NOMO-1 treated with DMSO at 0.1 percent for 48 hours (cell line): ENCODE measurements at regions not wholly inside any gene's neighbourhood (a gene's known extent, or its start where the extent isn't known, plus 50 kb on each side); places are given as distances from the start of the nearest gene placed in this dataset.
"Not testable (repeated sequence)": the region's sequence is repeated elsewhere in the genome, so short reads cannot be mapped to it uniquely, and the experiment has no call there.

Source experiments
- DNase-seq: peaks from one replicate; lab custom pipeline; 2025; ENCODE audit not compliant: unreplicated experiment; lab: John Stamatoyannopoulos, UW

DNA sequence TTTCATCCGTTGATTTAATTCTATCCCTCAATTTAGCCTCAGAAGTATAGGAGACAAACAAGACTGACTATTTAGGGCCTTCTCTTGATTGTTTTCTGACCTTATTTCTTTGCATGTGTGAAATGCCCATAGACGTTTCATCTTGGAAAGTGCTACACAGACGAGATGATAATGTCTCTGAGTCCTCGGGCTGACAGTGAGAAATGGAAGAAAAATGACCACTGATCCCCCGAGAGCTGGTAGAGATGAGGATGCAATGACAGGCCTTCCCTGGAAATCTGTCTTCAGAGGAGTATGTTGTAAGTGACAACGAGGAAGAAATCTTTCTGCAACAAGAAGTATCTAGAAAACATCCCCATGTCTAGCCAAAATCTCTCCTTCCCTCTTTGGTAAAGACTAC lies 522.9 kb downstream of the HAPSTR1 start:
- no peak for DNase-seq

DNA sequence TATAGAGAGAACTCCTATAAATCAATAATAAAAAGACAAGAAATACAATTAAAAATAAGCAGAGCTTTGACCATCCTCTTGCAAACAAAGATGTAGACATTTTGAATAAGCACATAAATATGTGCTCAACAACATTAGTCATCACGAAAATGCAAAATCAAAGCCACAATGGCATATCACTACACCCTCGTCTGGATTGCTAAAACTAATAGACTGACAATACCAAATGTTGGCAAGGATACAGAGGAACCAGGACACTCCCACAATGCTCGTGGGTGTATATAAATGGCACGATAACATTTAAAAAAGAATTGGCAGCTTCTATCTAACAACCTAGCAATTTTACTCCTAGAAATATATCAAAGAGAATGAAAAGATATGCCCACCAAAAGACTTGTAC lies 530.8 kb downstream of the HAPSTR1 start:
- DNase-seq, result no peak

DNA sequence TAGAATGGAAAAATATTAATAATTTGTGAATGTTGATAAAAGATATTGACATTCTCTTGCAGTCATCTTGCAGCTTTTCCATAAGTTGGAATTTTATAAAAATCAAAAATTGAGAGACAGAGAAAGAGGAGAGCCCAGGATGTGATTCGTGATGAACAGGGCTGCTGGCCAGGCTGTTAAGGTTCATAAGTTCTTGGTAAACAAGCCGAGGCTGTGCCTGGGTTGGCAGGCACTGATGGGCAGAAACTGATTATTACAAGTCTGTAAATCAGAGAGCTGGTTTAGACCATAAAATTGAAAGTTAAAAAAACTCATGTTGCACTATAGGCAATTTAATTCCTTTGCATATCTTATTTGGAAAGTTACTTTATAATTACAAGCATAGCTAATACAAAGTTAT lies 533.7 kb downstream of the HAPSTR1 start:
- DNase-seq, result no peak

DNA sequence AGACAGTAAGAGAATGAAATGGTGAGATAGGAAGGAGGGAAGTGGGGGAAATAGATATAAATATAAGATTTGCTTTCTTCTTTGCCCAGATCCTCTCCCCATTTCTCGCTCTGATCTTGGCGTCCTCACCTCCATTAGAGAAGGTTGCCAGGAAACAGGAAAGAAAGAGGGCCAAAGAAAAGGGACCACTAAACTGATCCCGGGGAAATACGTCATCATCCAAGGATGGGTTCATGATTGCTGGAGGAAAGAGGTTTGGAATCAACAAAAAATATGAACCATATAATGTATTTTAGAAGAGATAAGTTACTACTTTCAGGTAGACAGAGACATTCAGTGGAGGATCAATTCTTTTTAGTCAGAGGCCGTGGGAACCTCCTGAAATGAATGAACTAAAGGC lies 536.0 kb downstream of the HAPSTR1 start:
- no peak for DNase-seq

DNA sequence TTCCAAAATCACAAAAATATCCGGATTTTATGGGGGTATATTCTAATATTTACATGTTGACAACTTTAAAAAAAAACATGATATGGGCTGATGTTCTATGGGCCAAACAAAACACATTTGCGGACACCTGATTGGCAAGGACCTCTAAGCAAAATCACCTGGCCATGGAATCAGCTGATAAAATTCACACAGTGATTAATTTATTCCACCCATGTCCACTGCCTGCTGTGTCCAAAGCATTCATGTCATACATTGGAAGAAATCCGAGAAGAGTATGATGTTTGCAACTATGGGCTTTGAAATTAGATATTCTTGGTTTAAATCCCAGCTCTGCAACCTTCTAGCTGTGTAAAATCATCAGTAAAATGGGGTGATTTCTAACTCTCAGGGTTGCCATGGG lies 538.7 kb downstream of the HAPSTR1 start:
- DNase-seq, result no peak

DNA sequence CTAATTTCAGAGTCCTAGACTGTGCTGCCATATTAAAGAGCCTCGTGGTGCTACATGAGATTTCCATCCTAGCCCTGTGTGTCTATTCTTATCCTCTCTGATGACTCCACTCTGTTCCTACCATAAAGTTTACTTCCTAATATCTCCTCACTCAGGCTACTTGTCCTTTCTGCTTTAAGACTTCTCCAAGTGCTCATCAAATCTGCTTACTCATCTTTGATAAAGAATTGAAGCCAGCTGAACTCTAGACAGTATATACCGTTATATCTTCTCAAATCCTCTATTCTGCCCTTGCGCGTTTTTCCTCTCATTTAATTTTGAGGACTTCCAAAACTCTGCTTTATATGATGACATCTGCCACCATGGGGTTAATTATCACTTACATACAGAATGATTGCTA lies 539.5 kb downstream of the HAPSTR1 start:
- DNase-seq, result no peak

DNA sequence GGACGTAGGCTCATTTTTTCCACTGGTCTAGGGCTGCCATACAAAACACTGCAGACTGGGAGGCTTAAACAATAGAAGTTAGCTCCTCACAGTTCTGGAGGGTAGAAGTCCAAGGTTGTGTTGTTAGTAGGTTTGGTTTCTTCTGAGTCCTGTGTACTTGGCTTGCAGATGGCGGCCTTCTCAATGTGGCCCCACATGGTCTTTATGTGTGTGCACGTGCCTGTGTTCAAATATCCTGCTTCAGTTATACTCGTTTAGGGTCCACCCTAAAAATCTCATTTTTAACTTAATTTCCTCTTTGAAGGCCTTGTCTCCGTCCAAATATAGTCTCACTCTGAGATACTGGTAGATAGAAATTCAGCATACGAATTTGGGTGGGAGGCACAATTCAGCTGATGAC lies 542.4 kb downstream of the HAPSTR1 start:
- no peak for DNase-seq

DNA sequence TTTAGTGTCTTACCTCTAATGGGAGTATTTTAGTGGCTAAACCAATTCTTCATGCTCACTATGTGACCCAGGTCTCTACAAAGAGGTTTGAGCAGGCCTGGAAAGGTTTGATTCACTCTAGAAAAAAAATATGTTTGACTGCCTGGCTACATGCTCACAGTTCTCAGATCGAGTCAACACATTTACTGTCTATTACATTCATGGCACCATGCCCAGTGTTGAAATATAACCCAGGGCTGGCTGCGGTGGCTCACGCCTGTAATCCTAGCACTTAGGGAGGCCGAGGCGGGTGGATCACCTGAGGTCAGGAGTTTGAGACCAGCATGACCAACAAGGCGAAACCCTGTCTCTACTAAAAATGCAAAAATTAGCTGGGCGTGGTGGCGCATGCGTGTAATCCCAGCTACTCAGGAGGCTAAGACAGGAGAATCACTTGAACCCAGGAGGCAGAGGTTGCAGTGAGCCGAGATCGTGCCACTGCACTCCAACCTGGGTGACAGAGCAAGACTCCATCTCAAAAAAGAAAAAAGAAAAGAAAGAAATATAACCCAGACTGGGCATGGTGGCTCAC lies 543.8 kb downstream of the HAPSTR1 start:
- DNase-seq, result not testable (repeated sequence)

DNA sequence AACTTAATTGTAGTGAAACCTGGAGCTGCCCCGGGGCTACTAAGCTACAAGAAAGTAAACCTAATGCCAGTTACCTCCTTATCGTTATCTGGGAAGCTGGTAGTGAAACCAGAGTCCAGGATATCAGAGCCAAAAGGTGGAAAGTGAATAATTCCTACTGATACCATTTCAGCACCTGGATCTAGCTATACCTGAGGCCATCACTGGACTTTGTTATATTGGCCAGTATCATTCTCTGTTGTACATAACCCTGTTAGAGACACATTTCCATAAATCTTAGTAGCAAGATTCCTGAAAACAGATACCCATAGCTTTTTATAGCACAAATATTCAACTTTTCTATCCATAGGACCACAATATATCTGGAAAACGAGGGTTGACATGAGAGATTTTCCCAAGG lies 538.0 kb downstream of the GRIN2A start:
- no peak for DNase-seq

DNA sequence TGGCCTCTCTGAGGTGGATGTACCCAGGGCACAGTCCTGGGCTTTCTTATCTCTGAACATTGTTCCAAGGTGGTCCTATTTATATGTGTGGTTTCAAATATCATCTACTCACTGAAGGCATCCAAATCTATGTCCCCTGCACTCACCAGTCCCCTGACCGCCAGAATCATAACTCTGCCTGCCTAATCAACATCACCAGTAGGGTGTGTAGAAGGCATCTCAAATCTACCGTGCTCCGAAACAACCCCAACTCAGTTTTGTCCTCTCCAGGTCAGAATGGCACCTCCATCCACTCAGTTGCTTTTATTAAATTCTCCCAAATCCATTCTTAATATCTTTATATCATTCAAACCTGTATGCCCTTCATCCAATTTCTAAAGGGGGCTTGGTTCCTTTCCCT lies 536.3 kb downstream of the GRIN2A start:
- no peak for DNase-seq

DNA sequence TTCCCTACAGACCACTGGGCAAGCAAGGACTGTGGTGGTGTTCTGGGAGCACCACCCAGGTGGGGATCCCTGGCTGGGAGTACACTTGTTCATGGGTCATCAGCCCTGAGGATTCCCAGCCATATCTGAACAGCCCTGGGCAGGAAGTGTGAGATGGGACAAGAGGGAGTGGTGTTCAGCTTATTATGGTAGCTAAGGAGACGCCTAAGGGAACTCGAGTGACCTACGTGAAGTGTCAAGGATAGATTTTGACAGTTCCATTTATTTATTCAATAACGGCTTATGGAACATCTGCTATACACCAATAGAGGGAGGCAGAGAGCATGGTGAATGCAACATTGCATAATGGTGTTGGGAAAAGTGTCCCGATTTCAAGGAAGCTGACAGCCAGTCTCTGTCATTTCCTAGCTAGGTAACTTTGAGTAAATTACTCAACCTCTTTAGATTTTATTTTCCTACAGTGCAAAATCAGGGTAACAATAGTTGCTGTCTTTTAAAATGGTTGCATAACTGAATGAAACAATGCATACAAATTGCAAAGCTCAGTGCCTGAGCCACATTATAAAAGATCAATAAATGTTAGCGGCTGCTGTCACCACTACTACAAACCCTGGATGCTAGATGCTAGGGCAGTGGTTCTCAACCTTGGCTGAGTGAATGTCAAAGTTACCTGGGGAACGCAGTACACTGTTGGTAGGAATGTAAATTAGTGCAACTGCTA lies 534.1 kb downstream of the GRIN2A start:
- DNase-seq, result no peak

DNA sequence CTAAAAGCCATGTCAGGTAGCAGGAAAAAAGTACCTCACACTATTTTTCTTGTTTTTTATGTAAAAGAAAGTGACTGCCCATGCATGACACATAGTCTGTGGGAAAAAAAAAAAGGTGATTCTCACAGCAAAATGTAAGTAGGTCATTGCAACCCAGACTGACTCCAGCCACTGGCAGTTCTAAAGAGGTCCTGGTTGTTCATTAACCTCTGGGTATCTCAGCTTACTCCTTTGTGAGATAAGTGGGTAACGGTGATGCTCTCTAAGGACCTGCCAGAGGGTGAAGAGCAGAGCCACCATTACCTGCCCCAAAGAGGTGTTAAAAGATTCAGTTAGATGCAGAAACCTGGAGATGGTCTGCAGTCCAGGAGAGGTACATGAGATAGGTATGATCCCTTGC lies 531.9 kb downstream of the GRIN2A start:
- DNase-seq, result no peak

DNA sequence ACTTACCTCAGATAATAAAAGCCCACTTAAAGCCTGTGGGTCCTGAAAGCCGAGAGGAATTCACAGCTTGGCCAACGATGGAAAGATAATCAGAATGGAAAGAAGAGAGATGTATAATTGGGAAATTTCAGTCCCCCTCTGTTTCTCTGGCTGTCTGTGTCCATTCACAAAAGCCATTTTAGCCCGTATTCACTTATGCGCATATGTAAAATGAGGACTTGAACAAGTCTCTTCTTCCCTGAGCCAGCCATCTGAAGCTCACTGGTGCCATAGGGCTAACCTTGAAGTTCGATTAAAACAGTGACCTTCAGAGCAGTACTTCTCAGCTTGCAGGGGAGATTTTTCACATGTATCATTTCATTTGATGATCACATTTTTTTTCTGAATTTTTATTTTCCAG lies 527.2 kb downstream of the GRIN2A start:
- DNase-seq, result no peak

DNA sequence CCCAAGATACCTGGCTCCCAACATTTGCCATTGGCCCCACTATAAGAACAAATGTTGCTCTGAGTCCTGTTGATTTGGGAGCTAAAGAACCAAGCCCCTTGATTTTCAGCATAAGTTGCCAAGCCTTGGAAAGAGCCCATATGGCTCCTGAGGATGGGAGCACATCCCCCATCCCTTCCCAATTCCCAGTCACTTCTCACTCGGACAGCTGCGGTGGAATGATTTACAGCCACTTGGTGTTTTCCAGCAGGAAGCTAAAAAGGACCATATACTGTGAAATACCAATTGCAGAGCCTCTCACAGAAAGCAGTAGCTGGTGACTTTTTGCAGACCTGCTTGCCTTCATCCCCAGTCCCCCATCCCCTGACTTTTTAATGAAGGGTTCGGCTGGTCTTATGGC lies 524.6 kb downstream of the GRIN2A start:
- DNase-seq, result no peak

DNA sequence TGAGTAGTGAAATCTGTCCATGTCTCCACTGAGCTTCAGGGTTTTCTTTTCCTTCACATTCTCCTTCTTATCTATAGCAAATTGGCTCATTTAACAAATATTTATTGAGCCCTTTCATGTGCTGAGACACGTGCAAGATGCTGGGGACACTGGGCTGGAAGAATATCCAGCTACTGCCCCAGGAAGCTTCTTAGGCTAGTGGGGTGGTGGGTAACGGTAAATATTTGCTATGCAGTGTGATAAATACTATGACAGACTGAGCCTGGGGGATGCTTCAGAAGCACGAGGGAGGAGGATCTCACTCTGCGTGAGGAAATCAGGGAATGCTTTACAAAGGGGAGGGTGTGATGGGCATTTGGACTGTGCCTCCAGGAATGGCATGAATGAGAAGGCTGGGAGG lies 524.1 kb downstream of the GRIN2A start:
- no peak for DNase-seq

DNA sequence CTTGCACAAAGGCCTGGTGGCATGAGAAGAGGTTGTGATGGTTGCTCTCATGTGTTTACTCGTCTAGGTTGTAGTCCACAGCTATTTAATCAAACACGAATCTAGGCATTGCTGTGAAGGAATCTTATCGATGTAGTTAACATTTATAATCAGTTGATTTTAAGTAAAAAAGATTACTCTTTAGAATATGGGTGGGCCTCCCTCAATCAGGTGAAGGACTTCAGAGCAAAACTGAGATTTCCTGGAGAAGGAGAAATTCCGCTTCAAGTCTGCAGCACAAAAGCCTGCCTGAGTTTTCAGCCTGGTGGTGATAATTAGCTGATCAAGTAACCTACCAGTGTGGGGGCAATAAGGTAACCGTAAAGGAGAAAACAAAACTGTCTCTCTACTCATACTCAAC lies 523.6 kb downstream of the GRIN2A start:
- no peak for DNase-seq

DNA sequence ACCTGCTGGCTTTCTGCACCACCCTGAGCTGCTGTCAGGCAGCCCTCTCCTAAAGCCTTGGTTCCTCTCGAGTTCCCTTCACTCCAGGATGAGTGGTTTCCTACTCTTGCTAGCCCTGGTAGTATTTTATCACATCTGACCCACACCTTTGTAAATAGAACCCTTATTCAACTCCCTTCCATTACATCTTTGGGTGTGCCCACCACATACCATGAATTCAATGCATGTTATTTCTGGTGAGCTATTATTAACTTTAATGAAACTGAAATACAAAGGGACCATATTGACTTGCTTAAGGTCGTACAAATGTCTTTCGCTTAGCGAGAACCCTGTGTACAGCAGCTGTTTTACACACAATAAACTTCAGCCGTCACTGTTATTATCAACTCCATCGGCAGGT lies 521.3 kb downstream of the GRIN2A start:
- DNase-seq, result no peak

DNA sequence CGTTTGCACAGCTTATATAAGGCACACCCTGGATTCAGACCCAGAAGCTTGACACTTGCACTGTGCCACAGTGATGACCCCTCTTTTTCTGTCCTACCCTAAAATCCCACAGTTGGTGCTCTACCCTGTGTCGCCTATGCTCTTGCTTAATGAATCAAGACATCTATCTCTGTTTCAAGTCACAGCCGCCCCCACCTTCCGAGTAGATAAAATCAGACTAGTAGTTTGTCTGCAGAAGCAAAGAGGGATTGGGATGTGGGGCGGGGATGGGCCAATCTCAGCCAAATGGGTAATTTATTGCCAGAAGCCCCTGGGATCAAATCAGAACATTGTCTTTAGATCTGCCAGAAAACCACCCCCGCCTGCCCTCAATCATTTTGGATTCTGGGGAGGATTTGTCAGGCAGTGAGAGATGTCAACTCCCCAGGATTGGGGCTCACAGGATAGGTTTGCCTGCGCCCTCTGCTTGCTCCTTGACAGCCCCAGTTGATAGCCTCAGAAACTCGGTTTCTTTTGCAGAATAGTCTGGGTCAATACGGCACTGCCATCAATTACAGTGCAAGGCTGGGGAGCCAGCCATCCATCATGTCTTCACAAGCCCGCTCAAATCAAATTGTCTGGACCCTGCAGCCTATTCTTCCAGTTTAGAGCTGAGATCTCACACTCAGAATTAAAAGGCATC lies 520.8 kb downstream of the GRIN2A start:
- DNase-seq, result no peak

DNA sequence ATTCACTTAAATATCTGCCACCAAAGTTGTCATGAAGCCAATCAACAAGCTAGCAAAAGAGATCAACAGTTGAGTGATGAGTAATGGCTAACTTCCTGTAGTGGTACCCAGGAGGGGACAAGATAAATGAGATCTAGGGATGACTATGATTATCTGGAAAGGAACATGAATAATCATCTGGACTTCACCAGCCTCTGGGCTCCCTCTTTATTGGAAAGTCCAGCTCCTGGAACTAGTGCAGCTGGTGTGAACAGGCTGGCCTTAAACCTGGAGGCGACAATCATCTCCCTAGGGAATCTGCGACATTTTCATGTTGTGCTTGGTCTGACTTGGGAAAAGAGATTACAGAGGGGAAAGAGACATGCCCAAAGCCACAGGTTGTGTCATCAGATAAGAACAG lies 518.6 kb downstream of the GRIN2A start:
- DNase-seq, result no peak

DNA sequence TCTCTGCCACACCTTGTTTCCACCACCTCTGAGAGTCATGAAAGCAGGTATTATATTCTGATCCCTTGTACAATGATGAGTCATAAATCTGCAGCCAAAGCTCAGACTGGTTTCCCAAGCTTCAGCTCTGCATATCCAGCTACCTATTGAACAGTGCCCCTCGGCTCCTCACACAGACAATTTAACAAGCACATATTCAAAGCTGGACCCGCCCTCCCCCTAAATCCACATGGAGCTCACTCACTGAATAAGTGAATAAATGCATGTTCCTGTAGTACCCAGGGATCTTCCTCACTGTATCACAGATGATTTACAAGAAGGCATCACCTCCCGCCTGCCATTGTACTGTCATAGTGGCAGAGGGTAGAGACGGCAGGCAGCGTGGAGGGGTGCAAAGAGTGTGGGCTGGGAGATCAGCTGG lies 516.4 kb downstream of the GRIN2A start:
- no peak for DNase-seq

DNA sequence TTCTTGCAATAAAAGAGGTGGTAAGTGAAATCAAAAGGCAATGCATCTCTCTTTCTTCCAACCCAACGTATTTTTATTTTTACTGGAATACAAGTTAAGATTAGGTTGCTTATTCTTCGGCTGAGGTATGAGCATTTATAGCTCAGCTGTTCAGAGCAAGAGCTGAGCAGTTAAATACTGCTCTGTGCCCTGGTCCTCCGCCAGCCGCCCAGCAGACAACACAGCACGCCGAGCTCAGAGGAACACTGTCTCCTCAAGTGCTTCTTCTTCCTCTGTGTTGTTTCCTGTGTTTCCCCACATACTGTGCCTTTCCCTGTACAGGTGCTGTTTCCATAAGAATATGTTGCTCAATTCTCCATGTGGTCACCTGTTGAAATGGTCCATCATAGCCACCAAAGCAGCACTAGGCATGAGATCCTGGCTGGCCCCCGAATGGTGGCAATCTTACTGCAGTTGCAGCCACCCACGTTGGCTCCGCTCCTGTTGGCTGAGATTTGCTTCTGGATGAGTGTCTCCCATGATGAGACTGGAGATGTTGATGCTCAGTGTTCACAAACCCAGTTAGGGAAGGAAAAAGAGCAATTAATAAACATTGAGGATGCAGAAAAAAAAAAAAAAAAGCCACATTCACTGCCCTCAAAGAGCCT lies 515.3 kb downstream of the GRIN2A start:
- DNase-seq, result no peak

DNA sequence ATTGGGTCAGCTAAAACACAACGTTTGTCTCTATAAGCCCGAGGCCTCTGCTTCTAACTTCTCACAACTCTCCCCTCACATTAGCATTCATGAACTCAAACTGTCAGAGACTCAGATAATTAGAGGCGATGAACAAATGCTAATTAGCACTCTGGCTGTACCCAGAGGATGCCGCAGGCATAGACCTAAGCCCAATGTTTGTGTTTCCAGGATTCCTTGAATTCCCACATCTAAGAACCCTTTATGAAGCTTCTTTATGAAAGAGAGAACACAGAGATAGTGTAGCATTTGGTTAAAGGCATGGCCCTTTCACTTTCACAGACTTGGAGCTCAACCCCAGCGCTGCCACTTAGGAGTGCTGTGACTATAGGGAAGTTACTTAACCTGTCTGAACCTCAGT lies 512.2 kb downstream of the GRIN2A start:
- no peak for DNase-seq
